H1 (cell line): ENCODE measurements at regions not wholly inside any gene's neighbourhood (a gene's known extent, or its start where the extent isn't known, plus 50 kb on each side); places are given as distances from the start of the nearest gene placed in this dataset.

ENCODE experiments used
- CTCF ChIA-PET: fragments of 300-600 bp; sonication (Branson Sonifier 250); formaldehyde crosslinking; loops from one replicate; lab custom pipeline; 2021; ENCODE audit not compliant: partially characterized antibody; lab: Charles Lee
- POLR2A ChIA-PET: fragments of 300-600 bp; sonication (Branson Sonifier 250); formaldehyde crosslinking; loops from one replicate; lab custom pipeline; 2021; ENCODE audit warnings: inconsistent platforms; ENCODE audit not compliant: partially characterized antibody; lab: Charles Lee
- DNase-seq, 2 experiments: peaks; one replicate each; pipeline versions ENCODE4 v3.0.0 to v3.0.0-alpha.2; 2010 to 2022; ENCODE audit warnings: low spot score in 2 of 2, low read depth in 1 of 2, mixed read lengths in 1 of 2
- FAIRE-seq: peaks from 2 replicates; lab custom pipeline; 2011; peaks lifted over from hg19 to GRCh38; lab: Jason Lieb, UNC
- H2AFZ ChIP-seq: 2 replicates; pipeline ENCODE4 v1.8.1; 2012; ENCODE audit warnings: low read length, inconsistent platforms
- H2AK5ac ChIP-seq: 2 replicates; pipeline ENCODE4 v1.6.1; 2013; ENCODE audit warnings: low read depth, low read length
- H2BK120ac ChIP-seq: replicated peaks from 2 replicates; pipeline ENCODE3; 2013; ENCODE audit warnings: low read depth, low read length, inconsistent platforms
- H2BK12ac ChIP-seq: 2 replicates; pipeline ENCODE4 v1.6.1; 2013; ENCODE audit warnings: low read depth, low read length
- H2BK15ac ChIP-seq: 2 replicates; pipeline ENCODE4 v1.6.1; 2013; ENCODE audit warnings: low read length
- H2BK20ac ChIP-seq: 2 replicates; pipeline ENCODE4 v1.6.1; 2013; ENCODE audit warnings: low read length
- H2BK5ac ChIP-seq: 2 replicates; pipeline ENCODE4 v1.6.1; 2013; ENCODE audit warnings: low read depth, low read length
- H3K14ac ChIP-seq: 2 replicates; pipeline ENCODE4 v1.6.1; 2013; ENCODE audit warnings: inconsistent platforms; ENCODE audit not compliant: insufficient read length
- H3K18ac ChIP-seq: 2 replicates; pipeline ENCODE4 v1.6.1; 2013; ENCODE audit warnings: low read length; ENCODE audit errors: extremely low read depth
- H3K23ac ChIP-seq: 2 replicates; pipeline ENCODE4 v1.6.1; 2013; ENCODE audit warnings: inconsistent platforms; ENCODE audit not compliant: insufficient read length
- H3K23me2 ChIP-seq: 2 replicates; pipeline ENCODE4 v1.6.1; 2013; ENCODE audit warnings: low read depth, low read length
- H3K27ac ChIP-seq: 2 replicates; pipeline ENCODE4 v1.6.1; 2011; ENCODE audit warnings: low read depth, low read length, inconsistent platforms
- H3K27me3 ChIP-seq, 4 experiments: replicated peaks in 1 of 4; 1 replicate in 1 of 4; 2 replicates in 3 of 4; pipeline versions ENCODE4 v1.6.1 to v1.8.1; 2011 to 2013; ENCODE audit warnings: low read length in 3 of 4, mild to moderate bottlenecking in 3 of 4, inconsistent platforms in 2 of 4, mixed read lengths in 2 of 4, moderate library complexity in 1 of 4; ENCODE audit not compliant: control insufficient read depth in 3 of 4, insufficient read depth in 3 of 4; ENCODE audit errors: extremely low read depth in 1 of 4
- H3K36me3 ChIP-seq, 4 experiments: 2 replicates each; pipeline versions ENCODE4 v1.6.1 to v1.8.1; 2011 to 2013; ENCODE audit warnings: mild to moderate bottlenecking in 4 of 4, low read length in 3 of 4, moderate library complexity in 2 of 4, control low read depth in 1 of 4, inconsistent platforms in 1 of 4; ENCODE audit not compliant: insufficient read depth in 4 of 4, control insufficient read depth in 2 of 4
- H3K4ac ChIP-seq: replicated peaks from 2 replicates; pipeline ENCODE3; 2013; ENCODE audit warnings: low read length, low read depth, mixed read lengths, inconsistent platforms; ENCODE audit not compliant: insufficient read length
- H3K4me1 ChIP-seq, 4 experiments: replicated peaks in 1 of 4; 1 replicate in 1 of 4; 2 replicates in 3 of 4; pipeline versions ENCODE4 v1.6.1 to v1.8.1; 2011 to 2013; ENCODE audit warnings: low read length in 3 of 4, inconsistent platforms in 2 of 4, mixed read lengths in 1 of 4; ENCODE audit not compliant: insufficient read depth in 4 of 4, control insufficient read depth in 3 of 4
- H3K4me2 ChIP-seq, 2 experiments: 2 replicates each; pipeline versions ENCODE4 v1.6.1 to v1.8.1; 2011 to 2013; ENCODE audit warnings: low read depth in 2 of 2, low read length in 2 of 2, control low read depth in 1 of 2, inconsistent platforms in 1 of 2, mild to moderate bottlenecking in 1 of 2; ENCODE audit not compliant: insufficient read depth in 1 of 2
- H3K4me3 ChIP-seq, 4 experiments: fragments of 200-600, 300-600 bp in 1 of 4; sonication (generic), shearing (Covaris generic), sonication (Bioruptor Twin) in 1 of 4; 2 replicates each; pipeline versions ENCODE4 v1.5.1 to v1.8.1; 2011 to 2016; ENCODE audit warnings: low read length in 4 of 4, low read depth in 3 of 4, control low read depth in 2 of 4, inconsistent platforms in 2 of 4, mild to moderate bottlenecking in 2 of 4, mixed read lengths in 1 of 4, moderate library complexity in 1 of 4; ENCODE audit not compliant: insufficient read depth in 2 of 4; ENCODE audit errors: extremely low read depth in 1 of 4
- H3K56ac ChIP-seq: replicated peaks from 2 replicates; pipeline ENCODE3; 2013; ENCODE audit warnings: low read depth, mild to moderate bottlenecking, mixed read lengths, low read length, inconsistent platforms; ENCODE audit not compliant: insufficient read length
- H3K79me1 ChIP-seq: 2 replicates; pipeline ENCODE4 v1.6.1; 2013; ENCODE audit warnings: low read depth, low read length, control low read depth
- H3K79me2 ChIP-seq, 2 experiments: 2 replicates each; pipeline versions ENCODE4 v1.6.1 to v1.8.1; 2012 to 2013; ENCODE audit warnings: low read length in 2 of 2, mild to moderate bottlenecking in 2 of 2, inconsistent platforms in 1 of 2; ENCODE audit not compliant: insufficient read depth in 2 of 2, control insufficient read depth in 1 of 2
- H3K9ac ChIP-seq, 4 experiments: replicated peaks in 1 of 4; 1 replicate in 1 of 4; 2 replicates in 3 of 4; pipeline versions ENCODE4 v1.6.1 to v1.8.1; 2011 to 2013; ENCODE audit warnings: low read depth in 3 of 4, low read length in 3 of 4, control low read depth in 2 of 4, mild to moderate bottlenecking in 2 of 4, moderate library complexity in 2 of 4, inconsistent platforms in 1 of 4; ENCODE audit errors: extremely low read depth in 1 of 4
- H3K9me3 ChIP-seq, 2 experiments: 2 replicates each; pipeline versions ENCODE4 v1.6.1 to v1.8.1; 2012 to 2013; ENCODE audit warnings: mild to moderate bottlenecking in 2 of 2, moderate library complexity in 2 of 2, control low read depth in 1 of 2, inconsistent platforms in 1 of 2, low read depth in 1 of 2, low read length in 1 of 2, mixed read lengths in 1 of 2; ENCODE audit not compliant: insufficient read depth in 2 of 2
- H4K20me1 ChIP-seq, 2 experiments: replicated peaks in 1 of 2; 2 replicates each; pipeline versions ENCODE3 to v1.8.1; 2011 to 2013; ENCODE audit warnings: inconsistent platforms in 2 of 2, low read length in 2 of 2, mild to moderate bottlenecking in 1 of 2; ENCODE audit not compliant: insufficient read depth in 2 of 2, control insufficient read depth in 1 of 2
- H4K5ac ChIP-seq: 2 replicates; pipeline ENCODE4 v1.6.1; 2013; ENCODE audit warnings: low read length, low read depth, mixed read lengths, inconsistent platforms; ENCODE audit not compliant: insufficient read length
- H4K8ac ChIP-seq: 2 replicates; pipeline ENCODE4 v1.8.0; 2013; ENCODE audit warnings: mild to moderate bottlenecking, moderate library complexity, low read length, inconsistent platforms; ENCODE audit not compliant: insufficient read depth; ENCODE audit errors: extremely low read depth
- H4K91ac ChIP-seq: replicated peaks from 2 replicates; pipeline ENCODE3; 2013; ENCODE audit warnings: low read length, mixed read lengths, inconsistent platforms; ENCODE audit not compliant: insufficient read length
- ASH2L ChIP-seq: fragments of 200-600, 300-600 bp; sonication (generic); IDR thresholded peaks from one replicate; pipeline ENCODE4 v1.7.1; 2017; ENCODE audit warnings: low read length
- CTCF ChIP-seq, 3 experiments: IDR thresholded peaks; 1 replicate in 2 of 3; 2 replicates in 1 of 3; pipeline versions ENCODE4 v1.5.1 to v1.6.1; 2011; ENCODE audit warnings: low read length in 3 of 3, mild to moderate bottlenecking in 3 of 3, inconsistent platforms in 2 of 3, low read depth in 1 of 3, moderate library complexity in 1 of 3; ENCODE audit not compliant: insufficient read depth in 1 of 3; ENCODE audit errors: control extremely low read depth in 1 of 3
- KDM5A ChIP-seq: fragments of 200-600 bp; IDR thresholded peaks from 2 replicates; pipeline ENCODE4 v1.7.1; 2012; ENCODE audit warnings: mild to moderate bottlenecking, low read length, inconsistent platforms, mixed read lengths
- POU5F1 ChIP-seq: IDR thresholded peaks from 2 replicates; pipeline ENCODE4 v1.6.1; 2011; ENCODE audit warnings: low read depth, mild to moderate bottlenecking, low read length, moderate library complexity
- RAD21 ChIP-seq, 2 experiments: IDR thresholded peaks in 1 of 2; conservative IDR thresholded peaks in 1 of 2; 2 replicates each; pipeline ENCODE4 v1.6.1; 2011; ENCODE audit warnings: low read depth in 2 of 2, low read length in 2 of 2, improper control_type of control experiment in 1 of 2, inconsistent platforms in 1 of 2, mild to moderate bottlenecking in 1 of 2, moderate library complexity in 1 of 2
- WGBS, 2 experiments: shearing (Covaris generic) in 1 of 2; methylation state at CpG; one replicate each; pipeline versions ENCODE4 v1.1.6 to v1.1.7; 2013 to 2015; ENCODE audit warnings: low lambda C conversion rate in 2 of 2, mixed read lengths in 2 of 2, inconsistent platforms in 1 of 2, low coverage in 1 of 2, missing lambda C conversion rate in 1 of 2; ENCODE audit not compliant: insufficient replicate concordance in 2 of 2, insufficient coverage in 1 of 2, insufficient read length in 1 of 2; ENCODE audit errors: extremely low coverage in 1 of 2, missing lambda C conversion rate in 1 of 2; 5-methylcytosine and 5-hydroxymethylcytosine counted together

GRCh38 chr12:63353559-63353958 is 202.6 kb upstream of the AVPR1A start:
- Histone ChIP-seq H3K36me3 (no peaks in the 10 kb centered on the region), H4K20me1 (no peaks in the 10 kb centered on the region), H4K8ac (no peak overlapping the region), H3K27ac (no peak overlapping the region), H3K9ac (no peak overlapping the region), H2BK20ac (no peak overlapping the region), H3K14ac (no peak overlapping the region), H2BK15ac (no peak overlapping the region), H3K4me3 (no peak overlapping the region), H3K79me2 (no peaks in the 10 kb centered on the region), H3K56ac (no peak overlapping the region), H3K4me2 (no peak overlapping the region), H3K18ac (no peak overlapping the region), H2BK5ac (no peak overlapping the region), H3K4me1 (no peaks in the 10 kb centered on the region), H2BK120ac (no peak overlapping the region), H3K79me1 (no peaks in the 10 kb centered on the region), H4K5ac (no peak overlapping the region), H2BK12ac (no peak overlapping the region), H3K4ac (no peak overlapping the region), H2AK5ac (no peak overlapping the region), H3K23me2 (no peaks in the 10 kb centered on the region), H3K9me3 (no peaks in the 10 kb centered on the region), H4K91ac (no peak overlapping the region), H3K27me3 (no peaks in the 10 kb centered on the region), H2AFZ (no peak overlapping the region), H3K23ac (no peak overlapping the region)
- TF ChIP-seq POU5F1 = no peak
- no peak for TF ChIP-seq ASH2L
- peak in 1 of 2 experiments; percentile 9; a peak in 1 of 4 replicates for TF ChIP-seq RAD21 (IDR thresholded peaks at IDR 0.05 in 1 of 2, conservative IDR thresholded peaks at IDR 0.05 in 1 of 2; ENCODE audit: low read depth in 2 of 2, low read length in 2 of 2)
- TF ChIP-seq KDM5A = no peak
- peak in 1 of 3 experiments; percentile 1; a peak in 1 of 4 replicates for TF ChIP-seq CTCF (IDR thresholded peaks at IDR 0.05; ENCODE audit: control extremely low read depth in 1 of 3, insufficient read depth in 1 of 3, low read depth in 1 of 3, low read length in 3 of 3)
- DNase-seq (no peak), FAIRE-seq (no peak)
- WGBS, 2 experiments = 92% methylated on average over 1 of the region's 1 CpG; no CpG with 5 or more reads in 1 of the 2 experiments
- ChIA-PET CTCF (interaction anchor here (0.8 to 2.0 kb wide), 5 partner anchors 10 to 180 kb away, joined by 3 to 6 read pairs (median 3); no protein-coding TSS in a partner anchor), POLR2A (interaction anchor here (1.2 kb wide), 1 partner anchor 315 kb away, joined by 3 read pairs; the partner anchor contains the start of gene DPY19L2)
